H1 (cell line): ENCODE measurements at regions not wholly inside any gene's neighbourhood (a gene's known extent, or its start where the extent isn't known, plus 50 kb on each side); places are given as distances from the start of the nearest gene placed in this dataset.

Experiments used
- ASH2L ChIP-seq: fragments of 200-600, 300-600 bp; sonication (generic); IDR thresholded peaks from one replicate; pipeline ENCODE4 v1.7.1; 2017; ENCODE audit warnings: low read length
- CHD1 ChIP-seq: IDR thresholded peaks from 2 replicates; pipeline ENCODE4 v1.6.1; 2012; ENCODE audit warnings: low read depth, low read length, improper control_type of control experiment
- E2F6 ChIP-seq: IDR thresholded peaks from 2 replicates; pipeline ENCODE4 v1.6.1; 2012; ENCODE audit warnings: inconsistent platforms
- EZH2 ChIP-seq: fragments of 200-600 bp; sonication (generic); IDR thresholded peaks from 2 replicates; pipeline ENCODE4 v1.7.1; 2012; ENCODE audit warnings: low read depth, mild to moderate bottlenecking, moderate library complexity, low read length, inconsistent platforms; ENCODE audit not compliant: severe bottlenecking
- MAFK ChIP-seq: IDR thresholded peaks from 2 replicates; pipeline ENCODE4 v1.6.1; 2012; ENCODE audit warnings: low read depth, mild to moderate bottlenecking, improper control_type of control experiment, low read length
- RBBP5 ChIP-seq: IDR thresholded peaks from 2 replicates; pipeline ENCODE4 v1.7.1; 2012; ENCODE audit warnings: low read depth, mild to moderate bottlenecking, inconsistent platforms, low read length, moderate library complexity, borderline replicate concordance

GRCh38 chr2:30356071-30356470 lies 91.0 kb upstream of the LCLAT1 start (continued):
- TF ChIP-seq RBBP5 (no peak), CHD1 (no peak), ASH2L (no peak), E2F6 (no peak), EZH2 (no peak), MAFK (no peak)
